ENCODE measurements at regions not wholly inside any gene's neighbourhood (a gene's known extent, or its start where the extent isn't known, plus 50 kb on each side); places are given as distances from the start of the nearest gene placed in this dataset.
A peak's percentile ranks its signal among the peaks of the same experiment; 100 is the strongest.

DNA sequence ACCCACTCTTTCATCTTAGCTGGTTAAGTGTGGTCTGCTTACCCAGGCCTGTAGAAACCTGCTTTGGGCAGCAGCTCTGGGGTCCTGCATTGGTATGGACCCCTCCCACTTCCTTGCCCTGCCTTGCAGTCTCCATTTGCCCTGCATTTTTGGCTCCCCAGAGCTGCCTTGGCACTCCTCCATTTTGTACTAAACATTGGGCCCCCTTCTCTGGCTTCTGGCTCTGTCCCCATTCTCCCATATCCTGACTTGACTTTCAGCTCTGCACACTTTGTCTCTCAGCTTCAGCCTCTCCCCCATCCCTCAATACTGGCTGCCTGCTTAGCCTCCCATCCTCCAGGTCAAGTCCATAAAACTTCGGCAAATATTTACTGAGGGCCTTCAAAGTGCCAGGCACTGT lies 145.5 kb upstream of the PELI1 start:
- DNase-seq (ENCODE audit: low read depth), result no peak
- no peak overlapping the region for H3K4me3 ChIP-seq (ENCODE audit: low read depth, low read length)
- TF ChIP-seq, protein P1, sequence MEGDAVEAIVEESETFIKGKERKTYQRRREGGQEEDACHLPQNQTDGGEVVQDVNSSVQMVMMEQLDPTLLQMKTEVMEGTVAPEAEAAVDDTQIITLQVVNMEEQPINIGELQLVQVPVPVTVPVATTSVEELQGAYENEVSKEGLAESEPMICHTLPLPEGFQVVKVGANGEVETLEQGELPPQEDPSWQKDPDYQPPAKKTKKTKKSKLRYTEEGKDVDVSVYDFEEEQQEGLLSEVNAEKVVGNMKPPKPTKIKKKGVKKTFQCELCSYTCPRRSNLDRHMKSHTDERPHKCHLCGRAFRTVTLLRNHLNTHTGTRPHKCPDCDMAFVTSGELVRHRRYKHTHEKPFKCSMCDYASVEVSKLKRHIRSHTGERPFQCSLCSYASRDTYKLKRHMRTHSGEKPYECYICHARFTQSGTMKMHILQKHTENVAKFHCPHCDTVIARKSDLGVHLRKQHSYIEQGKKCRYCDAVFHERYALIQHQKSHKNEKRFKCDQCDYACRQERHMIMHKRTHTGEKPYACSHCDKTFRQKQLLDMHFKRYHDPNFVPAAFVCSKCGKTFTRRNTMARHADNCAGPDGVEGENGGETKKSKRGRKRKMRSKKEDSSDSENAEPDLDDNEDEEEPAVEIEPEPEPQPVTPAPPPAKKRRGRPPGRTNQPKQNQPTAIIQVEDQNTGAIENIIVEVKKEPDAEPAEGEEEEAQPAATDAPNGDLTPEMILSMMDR (IDR thresholded peaks at IDR 0.05; ENCODE audit: insufficient read depth, low read depth, low read length, missing control alignments), result no peak

DNA sequence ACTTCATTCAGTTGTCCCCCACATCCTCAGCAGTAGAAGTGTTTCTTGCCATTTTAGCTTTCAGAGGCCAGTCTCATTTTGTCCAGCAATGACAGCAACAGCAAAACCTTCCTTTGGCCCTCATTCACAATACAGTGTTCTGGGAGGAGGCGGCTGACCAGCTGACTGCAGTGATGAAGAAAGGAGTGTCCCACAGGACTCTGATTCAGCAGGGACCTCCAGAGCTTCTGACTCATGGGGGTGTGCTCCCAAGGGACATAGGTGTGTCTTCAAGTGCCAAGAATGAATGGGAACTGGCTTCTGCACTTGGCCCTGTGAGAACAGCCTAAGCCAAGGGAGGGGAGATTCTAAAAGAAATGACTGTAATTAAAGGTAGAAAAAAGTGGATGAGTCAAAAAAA lies 147.0 kb upstream of the PELI1 start:
- peak; percentile 13 for DNase-seq (ENCODE audit: low read depth)
- TF ChIP-seq, protein P1 (IDR thresholded peaks at IDR 0.05; ENCODE audit: insufficient read depth, low read depth, low read length, missing control alignments), result no peak
- H3K4me3 ChIP-seq (ENCODE audit: low read depth, low read length), result no peak overlapping the region

DNA sequence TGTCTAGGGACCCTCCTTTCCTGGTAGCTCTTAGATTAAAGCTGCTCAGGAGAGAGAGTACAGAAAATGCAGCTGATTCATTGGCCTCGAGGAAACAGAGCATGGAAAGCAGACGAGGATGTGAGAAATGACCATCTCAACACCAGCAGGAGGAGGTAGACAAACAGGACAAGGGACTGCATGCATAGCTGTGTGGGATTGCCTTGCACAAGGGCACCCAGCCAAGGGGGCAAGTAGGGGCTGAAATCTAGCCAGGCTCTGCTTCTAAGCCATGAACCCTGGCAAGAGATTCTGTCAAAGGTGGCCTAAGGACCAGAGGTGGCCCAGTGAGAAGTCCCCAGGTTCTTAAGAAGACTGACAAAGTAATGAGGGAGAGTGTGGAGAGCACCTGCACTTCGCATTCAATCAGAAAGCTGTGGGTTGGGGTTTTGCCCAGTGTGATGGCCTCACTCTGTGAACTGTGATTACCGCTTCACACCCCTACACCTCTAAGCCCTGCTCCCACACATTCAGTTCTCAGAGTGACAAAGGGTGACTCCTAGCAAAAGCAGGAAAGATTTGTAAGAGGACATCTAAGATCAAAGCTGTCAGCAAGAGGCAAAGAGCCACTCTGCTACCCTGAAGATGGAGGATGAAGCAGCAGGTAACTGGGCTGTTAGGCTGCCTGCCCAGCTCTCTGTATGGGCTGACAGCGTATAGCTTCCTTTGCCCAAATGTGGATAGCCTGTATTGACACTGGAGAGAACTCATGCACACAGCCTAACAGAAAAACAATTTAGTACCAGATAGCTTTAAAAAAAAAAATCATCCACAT lies 151.3 kb upstream of the PELI1 start:
- no peak overlapping the region for H3K4me3 ChIP-seq (ENCODE audit: low read depth, low read length)
- TF ChIP-seq, protein P1 (IDR thresholded peaks at IDR 0.05; ENCODE audit: insufficient read depth, low read depth, low read length, missing control alignments), result no peak
- DNase-seq (ENCODE audit: low read depth), result peak; percentile 53

DNA sequence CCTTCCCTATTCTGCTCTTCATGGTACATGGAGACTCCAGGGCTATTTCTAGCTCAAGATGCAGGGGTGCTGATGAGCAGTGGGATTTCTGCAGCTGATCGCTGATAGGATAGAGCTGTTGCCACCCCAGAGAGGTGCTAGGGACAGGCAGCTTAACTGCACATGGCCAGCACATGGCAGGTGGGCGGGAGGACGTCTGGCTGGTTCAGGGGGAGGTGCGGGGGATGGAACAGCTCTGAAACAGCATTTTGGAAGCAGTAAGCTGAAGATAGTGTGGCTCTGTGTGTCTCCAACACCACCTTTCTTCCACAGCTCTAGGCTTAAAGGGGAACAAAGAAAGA lies 151.9 kb upstream of the PELI1 start:
- TF ChIP-seq, protein P1 (IDR thresholded peaks at IDR 0.05; ENCODE audit: insufficient read depth, low read depth, low read length, missing control alignments), result no peak
- no peak for DNase-seq (ENCODE audit: low read depth)
- no peak overlapping the region for H3K4me3 ChIP-seq (ENCODE audit: low read depth, low read length)

DNA sequence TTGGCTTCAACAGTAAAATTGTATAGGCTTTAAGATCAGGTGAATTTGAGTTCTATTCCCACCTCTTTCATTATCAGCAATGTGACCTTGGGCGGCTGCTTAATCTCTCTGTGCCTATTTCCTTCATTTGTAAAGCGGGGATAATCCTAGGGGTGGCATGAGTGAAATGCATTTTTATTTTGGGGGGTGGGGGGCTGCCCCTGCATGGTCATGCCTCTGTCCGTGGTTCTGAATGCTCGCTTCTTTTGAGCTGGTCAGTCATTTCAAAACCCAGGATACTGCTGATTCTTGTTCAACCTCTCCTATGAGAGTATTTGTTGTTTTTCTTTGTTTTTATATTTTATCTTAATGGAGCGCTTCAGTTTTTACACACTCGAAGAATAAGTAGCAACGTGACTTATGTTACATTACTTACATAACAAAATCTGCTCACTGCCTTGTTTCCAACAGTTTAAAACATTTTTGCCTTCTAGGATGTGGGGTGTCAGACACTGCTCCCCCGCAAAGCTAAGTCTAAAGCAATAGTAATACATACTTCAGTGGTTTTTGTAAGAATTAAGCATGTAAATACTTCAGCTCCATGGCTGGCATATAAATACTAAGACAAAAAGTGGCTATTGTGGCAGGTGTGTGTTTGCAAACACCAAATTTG lies 152.6 kb upstream of the PELI1 start:
- DNase-seq (ENCODE audit: low read depth), result peak; percentile 20
- H3K4me3 ChIP-seq (ENCODE audit: low read depth, low read length), result no peak overlapping the region
- TF ChIP-seq, protein P1 (IDR thresholded peaks at IDR 0.05; ENCODE audit: insufficient read depth, low read depth, low read length, missing control alignments), result no peak

DNA sequence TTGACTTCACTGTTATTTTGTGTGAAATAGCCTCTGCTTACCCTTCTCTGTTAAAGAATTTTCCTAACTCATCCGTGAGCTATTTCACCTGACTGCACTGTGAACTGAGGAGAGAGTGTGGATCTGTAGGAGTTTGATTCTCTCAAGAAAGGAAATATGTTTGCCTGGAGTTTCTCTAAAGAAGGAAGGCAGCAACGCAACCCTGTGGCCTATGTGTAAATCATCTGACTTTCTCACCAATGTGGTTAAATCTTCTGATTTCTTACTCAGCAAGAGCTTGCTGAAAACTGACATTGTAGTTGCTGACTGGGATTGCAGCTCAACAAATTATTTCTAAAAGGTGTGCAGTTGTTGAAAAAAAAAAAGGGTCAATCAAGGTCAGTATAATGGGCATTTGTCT lies 153.9 kb upstream of the PELI1 start:
- no peak overlapping the region for H3K4me3 ChIP-seq (ENCODE audit: low read depth, low read length)
- TF ChIP-seq, protein P1 (IDR thresholded peaks at IDR 0.05; ENCODE audit: insufficient read depth, low read depth, low read length, missing control alignments), result no peak
- no peak for DNase-seq (ENCODE audit: low read depth)

Data from GM12865 (cell line).